ENCODE measurements at regions not wholly inside any gene's neighbourhood (a gene's known extent, or its start where the extent isn't known, plus 50 kb on each side); places are given as distances from the start of the nearest gene placed in this dataset.

GRCh38 chr12:5223881-5224280 lies 180.2 kb downstream of the KCNA5 start:
- in situ Hi-C loops (cut with MboI; ENCODE audit: low sequenced_read_pairs) = no loop called here

DNA sequence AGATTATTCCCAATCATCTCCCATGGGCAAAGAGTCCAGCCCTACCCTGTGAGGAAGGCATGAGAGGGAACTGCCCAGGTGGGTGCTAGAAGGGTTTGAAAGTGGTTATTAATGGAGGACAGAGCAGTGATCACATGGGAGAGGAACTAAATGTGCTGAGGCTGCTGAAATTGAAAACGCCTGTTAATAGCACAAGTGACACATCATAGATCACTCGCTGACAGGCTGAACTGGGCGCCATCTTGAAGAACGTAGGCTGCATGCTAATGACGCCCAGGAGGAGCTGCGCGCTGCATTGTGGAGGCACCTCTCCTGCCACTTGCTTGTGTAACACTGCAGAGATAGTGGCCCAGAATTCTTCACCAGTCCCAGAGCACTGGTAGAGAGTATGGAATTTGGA lies 182.9 kb downstream of the KCNA5 start:
- in situ Hi-C loops (cut with MboI; ENCODE audit: low sequenced_read_pairs) = no loop called here

DNA sequence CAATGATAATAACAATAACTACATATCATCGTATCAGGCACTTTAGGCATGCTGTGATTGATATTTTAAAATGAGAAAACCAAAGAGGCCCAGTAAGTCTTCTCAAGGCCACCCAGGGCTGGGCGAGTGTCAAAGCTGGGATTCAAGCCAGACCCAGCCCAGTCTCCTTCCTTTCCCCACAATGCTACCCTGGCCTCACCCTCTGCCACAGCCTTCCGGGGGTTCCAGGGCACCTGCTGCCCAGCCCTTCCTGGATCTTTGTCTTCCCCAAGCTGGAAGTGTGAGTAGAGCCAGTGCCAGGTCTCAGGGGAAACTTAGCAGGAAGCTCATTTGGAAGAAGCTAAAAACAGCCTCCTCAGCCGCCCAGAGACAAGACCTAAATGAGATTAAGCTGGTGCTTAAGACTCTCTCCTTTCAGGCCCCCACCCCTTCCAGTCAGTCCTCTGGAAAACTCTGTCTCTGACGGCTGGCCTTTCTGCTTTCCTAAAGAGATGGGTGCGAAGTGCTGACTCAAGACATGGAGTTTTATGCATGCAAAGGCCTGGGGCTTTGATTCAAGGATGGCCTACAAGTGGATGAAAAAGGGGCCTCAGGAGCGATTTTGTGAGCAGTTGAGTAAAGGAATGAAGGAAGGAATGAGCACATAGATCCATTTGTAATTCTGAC lies 184.2 kb downstream of the KCNA5 start:
- in situ Hi-C loops (cut with MboI; ENCODE audit: low sequenced_read_pairs) = no loop called here

DNA sequence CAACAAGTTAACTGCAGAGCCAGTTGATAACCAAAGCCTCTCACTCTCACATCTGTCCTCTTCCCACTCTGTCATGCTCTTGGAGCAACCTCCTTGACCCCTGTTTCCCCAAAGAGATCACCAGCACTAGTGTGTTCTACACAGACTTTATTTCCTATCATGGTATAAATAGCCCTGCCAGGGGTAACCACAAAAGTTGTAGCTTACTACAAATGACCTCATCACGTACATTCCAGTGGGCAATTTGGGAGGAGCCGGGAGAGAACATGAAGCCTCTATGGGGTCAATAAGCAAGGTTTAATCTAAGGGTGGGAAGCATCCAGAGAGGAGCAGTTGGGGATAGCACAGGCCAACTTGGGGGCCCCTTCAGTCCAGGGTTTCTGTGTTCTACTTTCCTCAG lies 186.5 kb downstream of the KCNA5 start:
- in situ Hi-C loops (cut with MboI; ENCODE audit: low sequenced_read_pairs) = no loop called here

DNA sequence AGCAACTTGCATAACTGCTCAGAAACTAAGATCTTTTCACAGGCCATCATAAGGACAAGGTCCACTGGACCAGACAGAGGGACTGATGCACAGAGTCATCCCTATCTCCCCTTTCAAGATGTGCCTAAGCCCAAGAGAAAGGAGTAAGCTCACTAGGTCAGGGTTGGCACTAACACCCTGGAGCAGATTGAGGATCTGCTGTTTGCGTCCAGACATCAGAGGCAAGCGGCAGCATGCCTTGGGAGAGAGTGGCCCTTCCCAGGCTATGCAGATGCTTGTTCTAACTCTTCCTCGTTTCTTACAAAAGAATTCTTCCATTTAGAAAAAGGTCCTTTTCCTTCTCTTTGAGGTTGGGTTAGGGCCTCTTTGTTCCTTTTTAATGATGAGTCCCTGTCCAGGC lies 187.2 kb downstream of the KCNA5 start:
- in situ Hi-C loops (cut with MboI; ENCODE audit: low sequenced_read_pairs) = no loop called here

GRCh38 chr12:5232291-5232690 lies 188.6 kb downstream of the KCNA5 start:
- in situ Hi-C loops (cut with MboI; ENCODE audit: low sequenced_read_pairs) = no loop called here

DNA sequence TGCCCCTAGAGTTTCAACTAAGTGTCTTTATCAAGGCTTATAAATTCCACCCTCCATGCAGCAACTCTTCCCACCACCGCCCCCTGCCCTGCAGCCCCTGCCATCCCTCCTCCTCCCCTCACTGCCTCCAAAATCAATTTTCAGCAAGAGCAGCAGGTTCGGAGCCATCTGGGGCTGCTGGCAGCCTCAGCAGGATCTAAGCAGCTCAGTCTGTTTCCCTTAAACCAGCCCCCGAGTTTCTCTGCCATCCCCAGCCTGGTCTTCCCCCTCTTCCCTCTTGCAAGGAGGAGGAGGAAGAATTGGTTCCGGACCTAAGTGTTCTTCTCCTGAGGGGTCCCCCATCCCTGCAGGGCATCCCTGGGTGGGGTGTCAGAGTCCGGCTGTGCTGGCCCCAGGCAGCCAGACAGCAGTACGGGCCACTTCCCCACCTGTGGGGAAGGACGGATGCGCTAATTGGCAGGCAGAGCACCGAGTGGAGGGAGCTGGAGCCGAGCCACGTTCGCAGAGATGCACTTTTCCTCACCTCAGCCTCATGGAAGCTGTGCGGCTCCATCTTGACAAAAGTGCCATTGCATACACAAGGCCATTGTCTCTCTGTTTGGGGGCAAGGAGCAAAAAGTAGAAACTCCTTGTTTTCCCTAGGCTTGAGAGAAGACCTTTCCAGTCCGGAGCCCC lies 189.3 kb downstream of the KCNA5 start:
- in situ Hi-C loops (cut with MboI; ENCODE audit: low sequenced_read_pairs) = no loop called here

- in situ Hi-C loops (cut with MboI; ENCODE audit: low sequenced_read_pairs) = no loop called here
These were observed 192.5 kb downstream of the KCNA5 start for GRCh38 chr12:5236022-5236640.

GRCh38 chr12:5242440-5242839 lies 189.5 kb upstream of the NTF3 start:
- in situ Hi-C loops (cut with MboI; ENCODE audit: low sequenced_read_pairs) = no loop called here

- in situ Hi-C loops (cut with MboI; ENCODE audit: low sequenced_read_pairs) = no loop called here
These were observed 188.9 kb upstream of the NTF3 start for GRCh38 chr12:5243014-5243413.

DNA sequence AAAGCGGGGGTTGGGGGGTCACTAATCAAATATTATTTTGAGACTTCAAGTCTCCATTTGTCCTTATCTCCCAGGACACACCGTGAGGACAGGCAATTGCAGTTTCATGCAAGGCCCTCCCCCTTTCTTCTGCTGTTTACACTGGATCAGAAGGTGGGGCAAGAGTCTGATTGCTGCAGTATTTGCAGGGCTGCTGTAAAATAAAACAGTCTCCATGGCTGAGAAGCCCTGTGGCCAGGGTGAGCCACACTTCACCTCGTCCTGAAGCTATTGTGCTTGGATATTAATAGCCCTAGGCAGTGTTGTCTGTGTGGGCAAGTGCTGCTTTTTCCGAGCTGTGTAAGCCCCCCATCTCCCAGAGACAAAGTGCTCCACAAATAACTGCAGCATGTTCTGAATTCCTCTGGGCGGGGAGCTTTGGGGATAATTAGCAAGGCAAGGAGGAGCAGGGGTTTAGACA lies 187.4 kb upstream of the NTF3 start:
- in situ Hi-C loops (cut with MboI; ENCODE audit: low sequenced_read_pairs) = no loop called here

DNA sequence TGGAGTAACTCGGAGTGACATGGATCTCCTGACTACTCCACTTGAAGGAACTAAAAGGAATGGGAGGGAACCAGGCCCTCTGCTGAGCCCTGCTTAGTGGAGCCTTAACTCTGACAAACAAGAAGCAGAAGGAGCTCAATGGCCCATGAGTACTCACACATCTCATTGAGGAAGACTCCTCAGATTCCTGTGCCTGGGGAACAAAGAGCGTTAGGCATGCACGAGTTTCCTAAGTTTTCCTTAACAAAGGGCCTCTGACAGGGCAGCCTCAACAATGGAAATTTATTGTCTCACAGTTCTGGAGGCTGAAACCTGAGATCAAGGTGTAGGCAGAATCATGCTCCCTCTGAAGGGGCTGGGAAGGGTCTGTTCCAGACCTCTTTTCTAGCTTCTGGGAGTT lies 185.7 kb upstream of the NTF3 start:
- in situ Hi-C loops (cut with MboI; ENCODE audit: low sequenced_read_pairs) = no loop called here

- in situ Hi-C loops (cut with MboI; ENCODE audit: low sequenced_read_pairs) = no loop called here
These were observed 184.8 kb upstream of the NTF3 start for GRCh38 chr12:5247144-5247543.

DNA sequence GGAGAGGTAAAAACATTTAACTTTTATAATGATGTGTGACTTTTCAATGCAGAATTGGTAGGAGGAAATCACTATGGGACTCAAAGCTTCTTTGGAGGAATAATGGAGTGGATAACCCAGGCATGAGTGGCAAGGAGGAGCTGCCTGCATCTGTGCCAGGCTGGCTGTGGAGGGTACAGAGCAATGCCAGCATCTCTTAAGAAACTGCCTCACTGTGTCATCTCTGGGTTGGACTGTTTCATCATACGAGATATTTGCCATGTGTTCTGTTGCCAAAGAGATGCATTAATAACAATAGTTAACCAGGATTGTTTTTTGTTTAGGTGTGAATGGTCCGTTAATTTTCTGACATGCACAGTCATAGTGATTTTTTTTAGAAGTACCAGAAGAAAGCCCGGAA lies 183.7 kb upstream of the NTF3 start:
- in situ Hi-C loops (cut with MboI; ENCODE audit: low sequenced_read_pairs) = no loop called here

DNA sequence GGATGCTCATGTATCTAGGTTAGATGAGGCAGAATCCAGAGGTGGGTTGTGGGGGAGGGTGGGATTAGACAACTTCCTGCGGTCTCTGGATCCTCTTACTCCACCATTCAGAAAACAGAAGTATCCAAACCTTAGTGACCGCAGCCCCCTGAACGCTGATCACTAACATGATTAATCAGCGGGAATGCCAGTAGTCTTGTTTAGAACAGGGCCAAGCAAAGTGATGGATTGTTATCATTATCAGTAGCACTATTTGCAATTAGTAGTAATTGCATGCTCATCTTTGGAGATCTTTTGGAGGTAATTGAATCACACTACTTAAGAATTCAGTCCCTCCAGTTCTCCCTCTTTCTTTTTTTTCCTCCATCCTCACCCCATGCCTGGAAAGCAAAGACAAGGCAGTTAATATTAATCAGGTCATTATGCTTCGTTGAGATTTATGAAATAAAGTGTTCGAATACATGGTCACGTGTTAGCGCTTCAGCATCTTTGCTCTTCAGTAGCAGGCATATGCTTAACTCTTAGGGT lies 182.8 kb upstream of the NTF3 start:
- in situ Hi-C loops (cut with MboI; ENCODE audit: low sequenced_read_pairs) = no loop called here

DNA sequence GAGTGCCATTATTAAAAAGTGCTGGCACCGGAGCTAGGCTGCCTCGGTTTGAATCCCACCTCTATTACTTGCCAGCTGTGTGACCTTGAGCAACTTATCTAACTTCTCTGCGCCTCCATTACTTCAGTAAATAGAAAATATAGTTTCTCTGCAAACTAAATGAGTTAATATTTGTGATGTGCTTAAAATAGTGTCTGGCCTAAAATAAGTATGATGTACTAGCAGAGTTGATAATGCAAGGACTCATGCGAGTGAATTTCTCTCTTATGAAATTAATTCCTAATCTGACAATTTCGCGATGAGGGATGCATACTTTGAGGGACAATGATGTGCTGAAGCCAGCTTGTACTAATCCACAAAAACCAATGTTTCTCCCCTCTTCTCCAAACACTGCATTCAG lies 180.8 kb upstream of the NTF3 start:
- in situ Hi-C loops (cut with MboI; ENCODE audit: low sequenced_read_pairs) = no loop called here

GRCh38 chr12:5251786-5252185 lies 180.1 kb upstream of the NTF3 start:
- in situ Hi-C loops (cut with MboI; ENCODE audit: low sequenced_read_pairs) = no loop called here

- in situ Hi-C loops (cut with MboI; ENCODE audit: low sequenced_read_pairs) = no loop called here
These were observed 177.2 kb upstream of the NTF3 start for GRCh38 chr12:5254703-5255102.

GRCh38 chr12:5257763-5258495 lies 174.0 kb upstream of the NTF3 start:
- in situ Hi-C loops (cut with MboI; ENCODE audit: low sequenced_read_pairs) = no loop called here

DNA sequence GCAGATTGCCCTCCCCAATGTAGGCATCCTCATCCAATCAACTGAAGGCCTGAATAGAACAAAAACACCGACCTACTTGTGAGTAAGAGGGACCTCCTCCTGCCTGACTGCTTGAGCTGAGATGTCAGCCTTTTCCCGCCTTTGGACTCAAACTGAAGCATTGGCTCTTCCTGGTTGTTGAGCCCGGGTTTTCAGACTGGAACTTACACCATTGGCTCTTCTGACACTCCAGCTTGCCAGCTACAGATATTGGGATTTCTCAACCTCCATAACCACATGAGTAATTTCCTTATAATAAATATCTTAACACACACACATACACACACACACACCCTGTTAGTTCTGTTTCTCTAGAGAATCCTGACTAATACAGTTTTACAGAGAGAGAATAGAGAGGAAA lies 173.4 kb upstream of the NTF3 start:
- in situ Hi-C loops (cut with MboI; ENCODE audit: low sequenced_read_pairs) = no loop called here

GRCh38 chr12:5258926-5259325 lies 173.0 kb upstream of the NTF3 start:
- in situ Hi-C loops (cut with MboI; ENCODE audit: low sequenced_read_pairs) = no loop called here

Measured in HL-60/S4 treated with retinoic acid at 250 ng/mL for 4 days and 3 days (cell line).